Prostate gland (tissue), 2 donors: ENCODE measurements at regions not wholly inside any gene's neighbourhood (a gene's known extent, or its start where the extent isn't known, plus 50 kb on each side); places are given as distances from the start of the nearest gene placed in this dataset.

ENCODE experiments used
- POLR2A ChIP-seq: fragments of 450-650 bp; IDR thresholded peaks from one replicate; pipeline ENCODE4 v1.6.1; 2016; ENCODE audit warnings: antibody characterized with exemption, mild to moderate bottlenecking
- POLR2AphosphoS5 ChIP-seq: sonication (generic); formaldehyde crosslinking; IDR thresholded peaks from one replicate; pipeline ENCODE4 v1.6.1; 2017; ENCODE audit warnings: antibody characterized with exemption
- TF ChIP-seq, protein P1 (sequence below), 4 experiments: fragments of 200-600 bp in 2 of 4; fragments of 450-650 bp in 2 of 4; sonication (generic) in 2 of 4; IDR thresholded peaks; 1 replicate in 3 of 4; 2 replicates in 1 of 4; pipeline ENCODE4 v1.5.1; 2016 to 2019; ENCODE audit warnings: antibody characterized with exemption in 4 of 4, mild to moderate bottlenecking in 2 of 4, moderate library complexity in 2 of 4

- TF ChIP-seq, protein P1, sequence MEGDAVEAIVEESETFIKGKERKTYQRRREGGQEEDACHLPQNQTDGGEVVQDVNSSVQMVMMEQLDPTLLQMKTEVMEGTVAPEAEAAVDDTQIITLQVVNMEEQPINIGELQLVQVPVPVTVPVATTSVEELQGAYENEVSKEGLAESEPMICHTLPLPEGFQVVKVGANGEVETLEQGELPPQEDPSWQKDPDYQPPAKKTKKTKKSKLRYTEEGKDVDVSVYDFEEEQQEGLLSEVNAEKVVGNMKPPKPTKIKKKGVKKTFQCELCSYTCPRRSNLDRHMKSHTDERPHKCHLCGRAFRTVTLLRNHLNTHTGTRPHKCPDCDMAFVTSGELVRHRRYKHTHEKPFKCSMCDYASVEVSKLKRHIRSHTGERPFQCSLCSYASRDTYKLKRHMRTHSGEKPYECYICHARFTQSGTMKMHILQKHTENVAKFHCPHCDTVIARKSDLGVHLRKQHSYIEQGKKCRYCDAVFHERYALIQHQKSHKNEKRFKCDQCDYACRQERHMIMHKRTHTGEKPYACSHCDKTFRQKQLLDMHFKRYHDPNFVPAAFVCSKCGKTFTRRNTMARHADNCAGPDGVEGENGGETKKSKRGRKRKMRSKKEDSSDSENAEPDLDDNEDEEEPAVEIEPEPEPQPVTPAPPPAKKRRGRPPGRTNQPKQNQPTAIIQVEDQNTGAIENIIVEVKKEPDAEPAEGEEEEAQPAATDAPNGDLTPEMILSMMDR (IDR thresholded peaks at IDR 0.05), result no peak
- TF ChIP-seq POLR2AphosphoS5 (no peak), POLR2A (no peak)
Observed at GRCh38 chr18:30775629-30776028, 266.9 kb downstream of the DSC3 start.
